Uterus (tissue), 2 donors: ENCODE measurements at regions not wholly inside any gene's neighbourhood (a gene's known extent, or its start where the extent isn't known, plus 50 kb on each side); places are given as distances from the start of the nearest gene placed in this dataset.
"Not testable (repeated sequence)": the region's sequence is repeated elsewhere in the genome, so short reads cannot be mapped to it uniquely, and the experiment has no call there.

Experiments used
- POLR2A ChIP-seq, 2 donors: fragments of 450-650 bp; IDR thresholded peaks; one replicate each; pipeline ENCODE4 v1.6.1; 2016; ENCODE audit warnings: antibody characterized with exemption in 2 of 2, mild to moderate bottlenecking in 1 of 2, moderate library complexity in 1 of 2
- TF ChIP-seq, protein P1 (sequence below), 4 experiments: fragments of 200-600 bp in 2 of 4; fragments of 450-650 bp in 2 of 4; sonication (generic) in 2 of 4; IDR thresholded peaks; one replicate each; pipeline ENCODE4 v1.5.1; 2016 to 2019; ENCODE audit warnings: antibody characterized with exemption in 4 of 4, mild to moderate bottlenecking in 2 of 4, moderate library complexity in 1 of 4

DNA sequence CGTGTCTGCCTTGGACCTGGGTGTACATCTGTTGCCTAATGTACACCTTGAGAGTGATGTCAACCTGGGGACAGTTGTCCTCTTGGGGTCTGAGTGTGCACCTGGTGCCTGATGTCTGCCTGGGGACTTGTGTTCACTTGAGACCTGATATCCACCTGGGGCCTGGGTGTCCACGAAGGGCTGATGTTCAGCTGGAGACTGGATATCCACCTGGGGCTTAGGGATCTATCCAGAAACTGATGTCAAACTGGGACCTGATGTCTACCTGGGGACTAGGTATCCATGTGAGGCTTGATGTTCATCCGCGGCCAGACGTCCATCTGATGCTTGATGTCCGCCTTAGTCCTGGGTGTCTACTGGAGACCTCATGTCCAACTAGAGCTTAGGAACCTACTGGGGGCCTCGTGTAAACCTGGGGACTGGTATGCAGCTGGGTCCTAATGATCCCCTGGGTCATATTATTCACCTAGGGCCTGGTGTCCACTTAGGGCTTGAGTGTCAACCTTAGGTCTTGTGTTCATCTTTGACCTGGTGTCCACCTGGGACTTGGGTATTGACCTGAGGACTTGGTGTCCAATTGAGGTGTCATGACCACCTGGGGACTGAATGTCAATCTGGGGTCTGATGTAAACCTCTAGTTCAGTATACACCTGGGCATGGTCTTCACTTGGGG lies 194.9 kb downstream of the POTEM start:
- TF ChIP-seq, protein P1, sequence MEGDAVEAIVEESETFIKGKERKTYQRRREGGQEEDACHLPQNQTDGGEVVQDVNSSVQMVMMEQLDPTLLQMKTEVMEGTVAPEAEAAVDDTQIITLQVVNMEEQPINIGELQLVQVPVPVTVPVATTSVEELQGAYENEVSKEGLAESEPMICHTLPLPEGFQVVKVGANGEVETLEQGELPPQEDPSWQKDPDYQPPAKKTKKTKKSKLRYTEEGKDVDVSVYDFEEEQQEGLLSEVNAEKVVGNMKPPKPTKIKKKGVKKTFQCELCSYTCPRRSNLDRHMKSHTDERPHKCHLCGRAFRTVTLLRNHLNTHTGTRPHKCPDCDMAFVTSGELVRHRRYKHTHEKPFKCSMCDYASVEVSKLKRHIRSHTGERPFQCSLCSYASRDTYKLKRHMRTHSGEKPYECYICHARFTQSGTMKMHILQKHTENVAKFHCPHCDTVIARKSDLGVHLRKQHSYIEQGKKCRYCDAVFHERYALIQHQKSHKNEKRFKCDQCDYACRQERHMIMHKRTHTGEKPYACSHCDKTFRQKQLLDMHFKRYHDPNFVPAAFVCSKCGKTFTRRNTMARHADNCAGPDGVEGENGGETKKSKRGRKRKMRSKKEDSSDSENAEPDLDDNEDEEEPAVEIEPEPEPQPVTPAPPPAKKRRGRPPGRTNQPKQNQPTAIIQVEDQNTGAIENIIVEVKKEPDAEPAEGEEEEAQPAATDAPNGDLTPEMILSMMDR (IDR thresholded peaks at IDR 0.05): not testable (repeated sequence)
- not testable (repeated sequence) for TF ChIP-seq POLR2A (IDR thresholded peaks at IDR 0.05)
